GM19025 (cell line): ENCODE measurements at regions not wholly inside any gene's neighbourhood (a gene's known extent, or its start where the extent isn't known, plus 50 kb on each side); places are given as distances from the start of the nearest gene placed in this dataset.

ENCODE experiments used
- ATAC-seq: cut with Tn5 transposase; IDR thresholded peaks from one replicate; pipeline ENCODE4 v1.9.1; 2021; ENCODE audit warnings: mild to moderate bottlenecking, low read depth, moderate library complexity; ENCODE audit not compliant: unreplicated experiment

GRCh38 chr2:236671896-236672562, 102.4 kb downstream of the ACKR3 start:
- no peak for ATAC-seq

- ATAC-seq: no peak
Measured at GRCh38 chr2:236672606-236673005, 103.0 kb downstream of the ACKR3 start.

- no peak for ATAC-seq
Measured at GRCh38 chr2:236673126-236673822, 103.6 kb downstream of the ACKR3 start.

- no peak for ATAC-seq
Measured at GRCh38 chr2:236673823-236674185, 104.2 kb downstream of the ACKR3 start.

- no peak for ATAC-seq
Measured at GRCh38 chr2:236674238-236674637, 104.6 kb downstream of the ACKR3 start.

- no peak for ATAC-seq
Measured at GRCh38 chr2:236674646-236675045, 105.0 kb downstream of the ACKR3 start.

- ATAC-seq: no peak
Measured at GRCh38 chr2:236675051-236675450, 105.4 kb downstream of the ACKR3 start.

- no peak for ATAC-seq
Measured at GRCh38 chr2:236675526-236675925, 105.9 kb downstream of the ACKR3 start.

GRCh38 chr2:236676136-236676873, 106.7 kb downstream of the ACKR3 start:
- no peak for ATAC-seq

- ATAC-seq: no peak
Measured at GRCh38 chr2:236677368-236677767, 107.7 kb downstream of the ACKR3 start.

GRCh38 chr2:236678307-236678975, 108.8 kb downstream of the ACKR3 start:
- ATAC-seq: no peak

- no peak for ATAC-seq
Measured at GRCh38 chr2:236679884-236680860, 110.5 kb downstream of the ACKR3 start.

- ATAC-seq: no peak
Measured at GRCh38 chr2:236682651-236683422, 113.2 kb downstream of the ACKR3 start.

GRCh38 chr2:236684504-236685256, 115.1 kb downstream of the ACKR3 start:
- ATAC-seq: no peak

- no peak for ATAC-seq
Measured at GRCh38 chr2:236685361-236685760, 115.7 kb downstream of the ACKR3 start.

- ATAC-seq: no peak
Measured at GRCh38 chr2:236685979-236686520, 116.4 kb downstream of the ACKR3 start.

- ATAC-seq: no peak
Measured at GRCh38 chr2:236686561-236686960, 116.9 kb downstream of the ACKR3 start.

GRCh38 chr2:236687296-236687965, 117.8 kb downstream of the ACKR3 start:
- no peak for ATAC-seq
